Breast epithelium (tissue), 3 donors: ENCODE measurements at regions not wholly inside any gene's neighbourhood (a gene's known extent, or its start where the extent isn't known, plus 50 kb on each side); places are given as distances from the start of the nearest gene placed in this dataset.

ENCODE experiments used
- POLR2A ChIP-seq: fragments of 450-650 bp; IDR thresholded peaks from one replicate; pipeline ENCODE4 v1.6.1; 2016; ENCODE audit warnings: antibody characterized with exemption, mild to moderate bottlenecking, moderate library complexity
- POLR2AphosphoS5 ChIP-seq, 3 donors: sonication (generic); formaldehyde crosslinking; IDR thresholded peaks; one replicate each; pipeline ENCODE4 v1.6.1; 2017; ENCODE audit warnings: antibody characterized with exemption in 3 of 3

DNA sequence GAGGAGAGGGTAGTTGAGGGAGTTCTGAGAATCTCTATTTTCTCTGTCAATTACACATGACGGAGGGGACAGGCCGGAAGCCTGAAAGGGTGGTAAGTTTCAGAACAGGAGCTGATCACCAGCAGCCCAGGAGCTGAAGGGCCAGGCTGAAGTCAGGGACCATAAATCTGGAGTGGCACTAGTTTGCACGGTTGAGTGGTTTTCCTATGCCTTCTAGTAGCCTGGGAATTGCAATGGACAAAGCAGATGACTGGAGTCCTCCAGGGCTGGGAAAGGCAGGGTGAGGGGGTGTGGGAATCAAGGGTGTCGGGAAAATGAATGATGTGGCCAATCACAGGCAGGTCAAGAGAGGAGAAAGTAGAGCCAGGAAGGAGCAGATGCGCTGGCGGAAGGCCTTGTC, 72.5 kb downstream of the MAGEF1 start:
- TF ChIP-seq POLR2A = no peak
- no peak for TF ChIP-seq POLR2AphosphoS5 (IDR thresholded peaks at IDR 0.05)
